DOHH2 (cell line): ENCODE measurements at regions not wholly inside any gene's neighbourhood (a gene's known extent, or its start where the extent isn't known, plus 50 kb on each side); places are given as distances from the start of the nearest gene placed in this dataset.

Experiments used
- EZH2phosphoT487 ChIP-seq: fragments of 200-600 bp; sonication (generic); IDR thresholded peaks from 2 replicates; pipeline ENCODE4 v1.6.1; 2017; ENCODE audit warnings: borderline replicate concordance, mild to moderate bottlenecking, antibody characterized with exemption, low read length, moderate library complexity, mixed read lengths
- TF ChIP-seq, protein P1 (sequence below): fragments of 200-600 bp; sonication (generic); IDR thresholded peaks from one replicate; pipeline ENCODE4 v1.5.1; 2014; ENCODE audit warnings: antibody characterized with exemption, mild to moderate bottlenecking, low read depth, low read length; ENCODE audit not compliant: poor library complexity, severe bottlenecking

DNA sequence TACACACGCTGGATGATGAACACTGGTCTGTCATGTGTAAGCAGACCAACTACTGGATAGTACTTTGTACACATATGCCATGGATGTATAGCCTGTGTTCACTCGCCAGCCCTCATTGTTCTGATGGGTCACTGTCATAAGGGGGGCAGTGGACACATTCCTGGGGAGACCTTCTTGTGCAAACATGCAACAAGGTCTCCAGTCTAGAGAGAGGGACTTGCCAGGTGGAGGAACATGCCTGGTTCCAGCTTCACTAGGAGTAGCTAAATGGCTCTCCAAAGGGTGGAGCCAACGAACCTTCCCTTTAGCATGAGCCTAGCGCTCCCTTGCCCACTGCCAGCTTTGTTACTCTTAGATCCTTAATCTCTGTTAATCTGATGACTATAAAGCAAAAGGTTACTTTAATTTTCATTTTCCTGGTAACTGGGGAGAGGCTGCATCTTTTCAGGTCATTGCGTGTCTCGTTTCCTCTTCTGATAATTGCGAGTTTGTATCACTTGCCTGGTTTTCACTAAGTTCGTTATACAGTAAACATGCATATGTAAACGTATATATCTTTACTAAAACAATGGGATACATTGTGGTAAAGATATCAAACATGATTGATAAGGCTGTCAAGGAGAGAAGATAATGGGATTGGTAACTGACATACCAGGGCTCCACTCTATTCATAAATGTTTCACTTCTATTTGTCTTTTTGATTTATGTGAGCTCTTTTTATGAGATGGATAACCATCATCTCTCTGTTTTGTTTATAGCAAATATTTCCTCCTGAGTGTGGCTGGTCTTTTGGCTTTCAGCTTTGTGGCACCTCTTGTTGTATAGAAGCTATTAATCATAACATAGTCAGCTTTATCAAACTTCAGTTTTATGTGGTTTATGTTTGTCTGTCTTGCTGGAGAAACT lies 235.2 kb upstream of the SGCG start:
- TF ChIP-seq, protein P1, sequence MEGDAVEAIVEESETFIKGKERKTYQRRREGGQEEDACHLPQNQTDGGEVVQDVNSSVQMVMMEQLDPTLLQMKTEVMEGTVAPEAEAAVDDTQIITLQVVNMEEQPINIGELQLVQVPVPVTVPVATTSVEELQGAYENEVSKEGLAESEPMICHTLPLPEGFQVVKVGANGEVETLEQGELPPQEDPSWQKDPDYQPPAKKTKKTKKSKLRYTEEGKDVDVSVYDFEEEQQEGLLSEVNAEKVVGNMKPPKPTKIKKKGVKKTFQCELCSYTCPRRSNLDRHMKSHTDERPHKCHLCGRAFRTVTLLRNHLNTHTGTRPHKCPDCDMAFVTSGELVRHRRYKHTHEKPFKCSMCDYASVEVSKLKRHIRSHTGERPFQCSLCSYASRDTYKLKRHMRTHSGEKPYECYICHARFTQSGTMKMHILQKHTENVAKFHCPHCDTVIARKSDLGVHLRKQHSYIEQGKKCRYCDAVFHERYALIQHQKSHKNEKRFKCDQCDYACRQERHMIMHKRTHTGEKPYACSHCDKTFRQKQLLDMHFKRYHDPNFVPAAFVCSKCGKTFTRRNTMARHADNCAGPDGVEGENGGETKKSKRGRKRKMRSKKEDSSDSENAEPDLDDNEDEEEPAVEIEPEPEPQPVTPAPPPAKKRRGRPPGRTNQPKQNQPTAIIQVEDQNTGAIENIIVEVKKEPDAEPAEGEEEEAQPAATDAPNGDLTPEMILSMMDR, result no peak
- TF ChIP-seq EZH2phosphoT487, result no peak
